ENCODE measurements at regions not wholly inside any gene's neighbourhood (a gene's known extent, or its start where the extent isn't known, plus 50 kb on each side); places are given as distances from the start of the nearest gene placed in this dataset.

- no peak for TF ChIP-seq CTCF (IDR thresholded peaks at IDR 0.05; ENCODE audit: insufficient read depth, low read length, severe bottlenecking)
- H3K36me3 ChIP-seq (ENCODE audit: control insufficient read depth, insufficient read depth, low read length) = no peaks in the 10 kb centered on the region
- DNase-seq (ENCODE audit: low read depth) = no peak
- H3K27me3 ChIP-seq (ENCODE audit: control insufficient read depth, insufficient read depth, low read length) = peaks cover 2% of the 10 kb centered on the region
- FAIRE-seq = no peak
- H3K4me3 ChIP-seq (ENCODE audit: low read depth, low read length) = no peak overlapping the region
Measured at GRCh38 chr10:76733441-76733936, 904.1 kb downstream of the KCNMA1 start.

GRCh38 chr10:76732306-76732705, 905.3 kb downstream of the KCNMA1 start:
- no peak overlapping the region for H3K4me3 ChIP-seq (ENCODE audit: low read depth, low read length)
- TF ChIP-seq CTCF (IDR thresholded peaks at IDR 0.05; ENCODE audit: insufficient read depth, low read length, severe bottlenecking) = no peak
- H3K36me3 ChIP-seq (ENCODE audit: control insufficient read depth, insufficient read depth, low read length) = no peaks in the 10 kb centered on the region
- H3K27me3 ChIP-seq (ENCODE audit: control insufficient read depth, insufficient read depth, low read length) = peaks cover 2% of the 10 kb centered on the region
- FAIRE-seq (no peak), DNase-seq (ENCODE audit: low read depth) (no peak)

GRCh38 chr10:76729841-76730487, 907.6 kb downstream of the KCNMA1 start:
- H3K36me3 ChIP-seq (ENCODE audit: control insufficient read depth, insufficient read depth, low read length) = no peaks in the 10 kb centered on the region

GRCh38 chr10:76729346-76729745, 908.3 kb downstream of the KCNMA1 start:
- no peak for TF ChIP-seq CTCF (IDR thresholded peaks at IDR 0.05; ENCODE audit: insufficient read depth, low read length, severe bottlenecking)
- FAIRE-seq (no peak), DNase-seq (ENCODE audit: low read depth) (no peak)
- no peak overlapping the region for H3K4me3 ChIP-seq (ENCODE audit: low read depth, low read length)
- peaks cover 2% of the 10 kb centered on the region for H3K27me3 ChIP-seq (ENCODE audit: control insufficient read depth, insufficient read depth, low read length)
- H3K36me3 ChIP-seq (ENCODE audit: control insufficient read depth, insufficient read depth, low read length) = no peaks in the 10 kb centered on the region

More at GRCh38 chr10:76729841-76730487, 907.6 kb downstream of the KCNMA1 start:
- TF ChIP-seq CTCF (IDR thresholded peaks at IDR 0.05; ENCODE audit: insufficient read depth, low read length, severe bottlenecking) = no peak
- no peak for DNase-seq (ENCODE audit: low read depth)
- no peak for FAIRE-seq
- no peak overlapping the region for H3K4me3 ChIP-seq (ENCODE audit: low read depth, low read length)
- peaks cover 2% of the 10 kb centered on the region for H3K27me3 ChIP-seq (ENCODE audit: control insufficient read depth, insufficient read depth, low read length)

- FAIRE-seq = no peak
Measured at GRCh38 chr10:76727038-76727437, 910.6 kb downstream of the KCNMA1 start.

More at GRCh38 chr10:76727038-76727437, 910.6 kb downstream of the KCNMA1 start:
- Histone ChIP-seq H3K27me3 (ENCODE audit: control insufficient read depth, insufficient read depth, low read length) (peaks cover 9% of the 10 kb centered on the region), H3K4me3 (ENCODE audit: low read depth, low read length) (no peak overlapping the region), H3K36me3 (ENCODE audit: control insufficient read depth, insufficient read depth, low read length) (no peaks in the 10 kb centered on the region)
- no peak for DNase-seq (ENCODE audit: low read depth)
- TF ChIP-seq CTCF (IDR thresholded peaks at IDR 0.05; ENCODE audit: insufficient read depth, low read length, severe bottlenecking) = no peak

All from bronchial epithelial cell (primary cell).